ENCODE measurements at regions not wholly inside any gene's neighbourhood (a gene's known extent, or its start where the extent isn't known, plus 50 kb on each side); places are given as distances from the start of the nearest gene placed in this dataset.

DNA sequence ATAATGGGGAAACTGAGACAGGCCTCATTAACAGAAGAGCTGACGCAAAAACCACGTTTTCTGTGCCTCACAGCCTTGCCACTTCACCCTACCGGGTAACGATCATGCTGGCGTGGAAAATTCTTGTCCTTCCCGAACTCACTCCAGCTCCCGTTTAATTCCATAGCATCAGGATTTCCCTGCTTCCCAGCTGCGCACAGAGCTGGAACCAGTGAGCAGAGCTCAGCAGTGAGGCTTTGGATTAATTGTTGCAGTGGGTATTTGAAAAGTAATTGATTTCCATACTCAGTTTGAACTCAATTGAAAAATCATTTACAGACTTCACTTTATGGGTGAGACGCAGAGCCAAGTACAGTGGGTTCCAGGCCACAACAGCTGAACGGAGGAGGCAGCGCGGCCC, 199.0 kb upstream of the ADAMTS16 start (continued):
- TF ChIP-seq, protein P1, sequence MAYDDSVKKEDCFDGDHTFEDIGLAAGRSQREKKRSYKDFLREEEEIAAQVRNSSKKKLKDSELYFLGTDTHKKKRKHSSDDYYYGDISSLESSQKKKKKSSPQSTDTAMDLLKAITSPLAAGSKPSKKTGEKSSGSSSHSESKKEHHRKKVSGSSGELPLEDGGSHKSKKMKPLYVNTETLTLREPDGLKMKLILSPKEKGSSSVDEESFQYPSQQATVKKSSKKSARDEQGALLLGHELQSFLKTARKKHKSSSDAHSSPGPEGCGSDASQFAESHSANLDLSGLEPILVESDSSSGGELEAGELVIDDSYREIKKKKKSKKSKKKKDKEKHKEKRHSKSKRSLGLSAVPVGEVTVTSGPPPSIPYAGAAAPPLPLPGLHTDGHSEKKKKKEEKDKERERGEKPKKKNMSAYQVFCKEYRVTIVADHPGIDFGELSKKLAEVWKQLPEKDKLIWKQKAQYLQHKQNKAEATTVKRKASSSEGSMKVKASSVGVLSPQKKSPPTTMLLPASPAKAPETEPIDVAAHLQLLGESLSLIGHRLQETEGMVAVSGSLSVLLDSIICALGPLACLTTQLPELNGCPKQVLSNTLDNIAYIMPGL (CRISPR knock-in tag; IDR thresholded peaks at IDR 0.05; ENCODE audit: borderline replicate concordance): no peak
- TF ChIP-seq RARB (CRISPR knock-in tag; IDR thresholded peaks at IDR 0.05) (no peak), TFCP2L1 (CRISPR knock-in tag; IDR thresholded peaks at IDR 0.05) (no peak), RFX5 (IDR thresholded peaks at IDR 0.05) (no peak), HOXA7 (CRISPR knock-in tag; IDR thresholded peaks at IDR 0.05) (no peak), FOSB (CRISPR knock-in tag; IDR thresholded peaks at IDR 0.05) (no peak), PBX3 (IDR thresholded peaks at IDR 0.05) (no peak), HEYL (CRISPR knock-in tag; IDR thresholded peaks at IDR 0.05) (no peak)

DNA sequence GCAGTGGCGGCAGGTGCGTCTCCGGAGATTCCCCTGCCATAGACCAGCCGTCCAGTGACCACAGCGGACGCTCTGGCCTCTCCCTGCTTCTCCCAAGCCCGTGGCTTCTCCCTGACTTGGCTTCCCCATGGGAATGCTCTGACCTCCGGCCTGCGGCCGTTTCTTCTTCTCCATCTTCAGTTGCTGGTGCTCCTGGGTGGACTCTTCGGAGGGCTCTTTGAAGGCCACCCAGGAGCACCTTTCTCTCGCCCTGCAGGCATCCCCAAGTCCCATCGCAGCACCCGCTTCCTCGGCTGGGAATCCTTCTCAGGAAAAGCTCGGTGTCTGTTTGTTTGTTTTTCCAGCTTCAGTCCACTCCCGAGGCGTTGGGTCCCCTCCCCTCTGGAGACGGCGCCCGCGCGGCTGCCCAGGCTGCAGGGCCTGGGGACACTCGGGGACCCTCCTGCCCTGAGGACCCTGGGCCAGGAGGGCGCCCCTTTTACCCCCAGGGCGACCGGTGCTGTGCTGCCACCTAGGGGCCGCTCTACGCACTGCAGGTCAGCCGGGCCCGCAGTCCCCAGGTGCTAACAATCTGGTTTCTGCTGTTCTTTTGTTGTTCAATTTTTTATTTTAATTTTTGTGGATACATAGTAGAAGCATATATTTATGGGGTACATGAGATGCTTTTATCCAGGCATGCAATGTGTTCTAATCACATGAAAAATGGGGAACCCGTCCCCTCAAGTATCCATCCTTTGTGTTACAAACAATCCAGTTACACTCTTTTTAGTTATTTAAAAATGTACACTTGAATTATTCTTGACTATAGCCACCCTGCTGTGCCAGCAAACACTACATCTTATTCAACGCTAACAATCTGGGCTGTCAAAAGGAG, 197.9 kb upstream of the ADAMTS16 start:
- Histone ChIP-seq H3K4me2 (peak overlapping the region; percentile 65), H3K4me1 (no peaks in the 10 kb centered on the region), H3K4me3 (no peak overlapping the region), H3K27ac (no peak overlapping the region), H3K9me3 (no peaks in the 10 kb centered on the region)
- FAIRE-seq (no peak), ATAC-seq (peak in 1 of 2 experiments; percentile 89; a peak in 3 of 6 replicates), DNase-seq (ENCODE audit: low read depth in 1 of 2, low spot score in 1 of 2) (peak in 1 of 2 experiments; percentile 28)
- ChIA-PET POLR2A (no interaction called here), CTCF (interaction anchor here (0.6 to 3.9 kb wide), 25 partner anchors 8 to 476 kb away, joined by 3 to 21 read pairs (median 3); no protein-coding TSS in a partner anchor)
- no peak for TF ChIP-seq CBX2 (IDR thresholded peaks at IDR 0.05; ENCODE audit: borderline replicate concordance, low read depth)
- no peak for TF ChIP-seq ZFP36 (IDR thresholded peaks at IDR 0.05; ENCODE audit: borderline replicate concordance, partially characterized antibody)
- TF ChIP-seq HOXB5 (CRISPR knock-in tag; IDR thresholded peaks at IDR 0.05): no peak
- no peak for TF ChIP-seq RNF2 (IDR thresholded peaks at IDR 0.05; ENCODE audit: borderline replicate concordance, low read depth)
- no peak for TF ChIP-seq TP53 (CRISPR knock-in tag; IDR thresholded peaks at IDR 0.05)
- TF ChIP-seq NPAS2 (CRISPR knock-in tag; IDR thresholded peaks at IDR 0.05; ENCODE audit: borderline replicate concordance): no peak
- TF ChIP-seq SMC3 (IDR thresholded peaks at IDR 0.05): peak; percentile 52; the same call in 2 of the 3 replicates
- no peak for TF ChIP-seq NFE2L2 (conservative IDR thresholded peaks at IDR 0.05; ENCODE audit: low read length)
- TF ChIP-seq, protein P2, sequence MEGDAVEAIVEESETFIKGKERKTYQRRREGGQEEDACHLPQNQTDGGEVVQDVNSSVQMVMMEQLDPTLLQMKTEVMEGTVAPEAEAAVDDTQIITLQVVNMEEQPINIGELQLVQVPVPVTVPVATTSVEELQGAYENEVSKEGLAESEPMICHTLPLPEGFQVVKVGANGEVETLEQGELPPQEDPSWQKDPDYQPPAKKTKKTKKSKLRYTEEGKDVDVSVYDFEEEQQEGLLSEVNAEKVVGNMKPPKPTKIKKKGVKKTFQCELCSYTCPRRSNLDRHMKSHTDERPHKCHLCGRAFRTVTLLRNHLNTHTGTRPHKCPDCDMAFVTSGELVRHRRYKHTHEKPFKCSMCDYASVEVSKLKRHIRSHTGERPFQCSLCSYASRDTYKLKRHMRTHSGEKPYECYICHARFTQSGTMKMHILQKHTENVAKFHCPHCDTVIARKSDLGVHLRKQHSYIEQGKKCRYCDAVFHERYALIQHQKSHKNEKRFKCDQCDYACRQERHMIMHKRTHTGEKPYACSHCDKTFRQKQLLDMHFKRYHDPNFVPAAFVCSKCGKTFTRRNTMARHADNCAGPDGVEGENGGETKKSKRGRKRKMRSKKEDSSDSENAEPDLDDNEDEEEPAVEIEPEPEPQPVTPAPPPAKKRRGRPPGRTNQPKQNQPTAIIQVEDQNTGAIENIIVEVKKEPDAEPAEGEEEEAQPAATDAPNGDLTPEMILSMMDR (IDR thresholded peaks at IDR 0.05): peak; percentile 72
- no peak for TF ChIP-seq ZNF302 (CRISPR knock-in tag; IDR thresholded peaks at IDR 0.05)
- TF ChIP-seq, protein P3, sequence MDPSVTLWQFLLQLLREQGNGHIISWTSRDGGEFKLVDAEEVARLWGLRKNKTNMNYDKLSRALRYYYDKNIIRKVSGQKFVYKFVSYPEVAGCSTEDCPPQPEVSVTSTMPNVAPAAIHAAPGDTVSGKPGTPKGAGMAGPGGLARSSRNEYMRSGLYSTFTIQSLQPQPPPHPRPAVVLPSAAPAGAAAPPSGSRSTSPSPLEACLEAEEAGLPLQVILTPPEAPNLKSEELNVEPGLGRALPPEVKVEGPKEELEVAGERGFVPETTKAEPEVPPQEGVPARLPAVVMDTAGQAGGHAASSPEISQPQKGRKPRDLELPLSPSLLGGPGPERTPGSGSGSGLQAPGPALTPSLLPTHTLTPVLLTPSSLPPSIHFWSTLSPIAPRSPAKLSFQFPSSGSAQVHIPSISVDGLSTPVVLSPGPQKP (IDR thresholded peaks at IDR 0.05; ENCODE audit: low read depth, low read length): no peak
- no peak for TF ChIP-seq FOSB (CRISPR knock-in tag; IDR thresholded peaks at IDR 0.05)
- TF ChIP-seq, protein P4, sequence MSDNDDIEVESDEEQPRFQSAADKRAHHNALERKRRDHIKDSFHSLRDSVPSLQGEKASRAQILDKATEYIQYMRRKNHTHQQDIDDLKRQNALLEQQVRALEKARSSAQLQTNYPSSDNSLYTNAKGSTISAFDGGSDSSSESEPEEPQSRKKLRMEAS (IDR thresholded peaks at IDR 0.05): no peak
- TF ChIP-seq POLR2A (IDR thresholded peaks at IDR 0.05; ENCODE audit: low read length): no peak
- TF ChIP-seq BHLHE40 (IDR thresholded peaks at IDR 0.05; ENCODE audit: low read depth, low read length): no peak
- TF ChIP-seq RAD21 (conservative IDR thresholded peaks at IDR 0.05 in 1 of 2, IDR thresholded peaks at IDR 0.05 in 1 of 2): peak; percentile 47 to 52; a peak in 4 of 5 replicates
- no peak for TF ChIP-seq E2F6 (IDR thresholded peaks at IDR 0.05; ENCODE audit: borderline replicate concordance, low read depth)
- no peak for TF ChIP-seq CBX8 (IDR thresholded peaks at IDR 0.05)
- WGBS (ENCODE audit: missing lambda C conversion rate): 17% methylated on average over 32 of the region's 33 CpGs
